SK-N-SH treated with all-trans-retinoic acid at 6 μM for 48 hours (cell line): ENCODE measurements at regions not wholly inside any gene's neighbourhood (a gene's known extent, or its start where the extent isn't known, plus 50 kb on each side); places are given as distances from the start of the nearest gene placed in this dataset.

ENCODE experiments used
- ARNTL ChIP-seq: fragments of 450-650 bp; formaldehyde crosslinking; IDR thresholded peaks from 2 replicates; pipeline ENCODE4 v1.5.0; 2020; ENCODE audit warnings: low read depth, mild to moderate bottlenecking, moderate library complexity, borderline replicate concordance
- ZNF70 ChIP-seq: fragments of 450-650 bp; formaldehyde crosslinking; IDR thresholded peaks from 2 replicates; pipeline ENCODE4 v1.5.0; 2020; ENCODE audit warnings: mild to moderate bottlenecking, moderate library complexity
- TF ChIP-seq, protein P1 (sequence below): fragments of 250-450 bp; sonication (Bioruptor Pico); IDR thresholded peaks from 2 replicates; pipeline ENCODE4 v1.8.0; 2020; ENCODE audit warnings: mild to moderate bottlenecking, moderate library complexity, borderline replicate concordance

DNA sequence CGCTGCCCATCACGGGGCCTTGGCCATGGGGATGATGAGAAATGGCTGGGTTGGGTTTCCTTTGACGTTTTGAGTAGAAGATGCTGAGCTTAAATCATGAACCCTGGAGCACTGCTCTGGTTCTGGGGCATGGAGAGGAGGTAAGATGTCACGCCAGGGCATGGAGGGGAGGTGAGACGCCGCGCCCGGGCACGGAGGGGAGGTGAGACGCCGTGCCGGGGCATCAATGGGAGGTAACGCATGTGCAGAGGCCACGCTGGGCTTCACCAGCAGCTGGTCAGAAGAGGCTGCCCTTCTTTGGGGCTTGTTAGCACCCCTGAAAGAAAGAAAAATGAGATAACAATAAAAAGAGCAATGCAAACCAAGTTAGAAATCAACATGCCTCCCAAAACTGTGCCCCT, 322.5 kb upstream of the IRX4 start:
- no peak for TF ChIP-seq ARNTL (CRISPR knock-in tag)
- TF ChIP-seq, protein P1, sequence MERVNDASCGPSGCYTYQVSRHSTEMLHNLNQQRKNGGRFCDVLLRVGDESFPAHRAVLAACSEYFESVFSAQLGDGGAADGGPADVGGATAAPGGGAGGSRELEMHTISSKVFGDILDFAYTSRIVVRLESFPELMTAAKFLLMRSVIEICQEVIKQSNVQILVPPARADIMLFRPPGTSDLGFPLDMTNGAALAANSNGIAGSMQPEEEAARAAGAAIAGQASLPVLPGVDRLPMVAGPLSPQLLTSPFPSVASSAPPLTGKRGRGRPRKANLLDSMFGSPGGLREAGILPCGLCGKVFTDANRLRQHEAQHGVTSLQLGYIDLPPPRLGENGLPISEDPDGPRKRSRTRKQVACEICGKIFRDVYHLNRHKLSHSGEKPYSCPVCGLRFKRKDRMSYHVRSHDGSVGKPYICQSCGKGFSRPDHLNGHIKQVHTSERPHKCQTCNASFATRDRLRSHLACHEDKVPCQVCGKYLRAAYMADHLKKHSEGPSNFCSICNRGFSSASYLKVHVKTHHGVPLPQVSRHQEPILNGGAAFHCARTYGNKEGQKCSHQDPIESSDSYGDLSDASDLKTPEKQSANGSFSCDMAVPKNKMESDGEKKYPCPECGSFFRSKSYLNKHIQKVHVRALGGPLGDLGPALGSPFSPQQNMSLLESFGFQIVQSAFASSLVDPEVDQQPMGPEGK (CRISPR knock-in tag), result no peak
- no peak for TF ChIP-seq ZNF70 (CRISPR knock-in tag)
